H9 (cell line): ENCODE measurements at regions not wholly inside any gene's neighbourhood (a gene's known extent, or its start where the extent isn't known, plus 50 kb on each side); places are given as distances from the start of the nearest gene placed in this dataset.

Experiments
- DNase-seq: peaks from one replicate; pipeline ENCODE4 v3.0.0-alpha.2; 2017
- H2AFZ ChIP-seq: one replicate; pipeline ENCODE4 v1.6.1; 2013; ENCODE audit warnings: mild to moderate bottlenecking, low read length, control low read depth, moderate library complexity
- H2AK5ac ChIP-seq: 2 replicates; pipeline ENCODE4 v1.6.1; 2013; ENCODE audit warnings: low read length, control low read depth, mixed read lengths; ENCODE audit not compliant: insufficient read length
- H2BK120ac ChIP-seq: one replicate; pipeline ENCODE4 v1.6.1; 2013; ENCODE audit warnings: low read depth, mild to moderate bottlenecking, low read length, control low read depth, inconsistent platforms; ENCODE audit not compliant: poor library complexity, severe bottlenecking
- H2BK12ac ChIP-seq: 2 replicates; pipeline ENCODE4 v1.6.1; 2013; ENCODE audit warnings: low read length, control low read depth, mixed read lengths, low read depth; ENCODE audit not compliant: insufficient read length
- H2BK15ac ChIP-seq: 2 replicates; pipeline ENCODE4 v1.6.1; 2013; ENCODE audit warnings: low read depth, low read length, control low read depth
- H2BK20ac ChIP-seq: one replicate; pipeline ENCODE4 v1.6.1; 2013; ENCODE audit warnings: low read depth, mild to moderate bottlenecking, low read length, control low read depth, inconsistent platforms; ENCODE audit not compliant: poor library complexity, severe bottlenecking
- H2BK5ac ChIP-seq: 2 replicates; pipeline ENCODE4 v1.6.1; 2013; ENCODE audit warnings: low read length, control low read depth, mixed read lengths; ENCODE audit not compliant: insufficient read length
- H3K14ac ChIP-seq: 2 replicates; pipeline ENCODE4 v1.6.1; 2013; ENCODE audit warnings: low read length, control low read depth; ENCODE audit not compliant: insufficient read depth
- H3K18ac ChIP-seq: 2 replicates; pipeline ENCODE4 v1.6.1; 2013; ENCODE audit warnings: low read depth, mild to moderate bottlenecking, mixed read lengths, low read length, control low read depth; ENCODE audit not compliant: insufficient read length
- H3K23ac ChIP-seq: 2 replicates; pipeline ENCODE4 v1.6.1; 2013; ENCODE audit warnings: low read length, control low read depth, mixed read lengths, low read depth; ENCODE audit not compliant: insufficient read length
- H3K23me2 ChIP-seq: 2 replicates; pipeline ENCODE4 v1.6.1; 2013; ENCODE audit warnings: low read depth, mild to moderate bottlenecking, mixed read lengths, low read length, control low read depth; ENCODE audit not compliant: insufficient read length, poor library complexity, severe bottlenecking
- H3K27ac ChIP-seq: 2 replicates; pipeline ENCODE4 v1.5.1; 2013; ENCODE audit warnings: low read length, control low read depth, mixed read lengths, low read depth; ENCODE audit not compliant: insufficient read length
- H3K27me3 ChIP-seq: 2 replicates; pipeline ENCODE4 v1.6.1; 2013; ENCODE audit warnings: low read length, control low read depth, inconsistent platforms; ENCODE audit not compliant: insufficient read depth
- H3K4ac ChIP-seq: 2 replicates; pipeline ENCODE4 v1.6.1; 2013; ENCODE audit warnings: low read depth, mild to moderate bottlenecking, control low read depth, inconsistent platforms, low read length, moderate library complexity
- H3K4me1 ChIP-seq: 2 replicates; pipeline ENCODE4 v1.6.1; 2013; ENCODE audit warnings: low read length, control low read depth, inconsistent platforms; ENCODE audit not compliant: insufficient read depth
- H3K4me2 ChIP-seq: 2 replicates; pipeline ENCODE4 v1.6.1; 2013; ENCODE audit warnings: low read length, control low read depth, mixed read lengths; ENCODE audit not compliant: insufficient read length, insufficient read depth
- H3K56ac ChIP-seq: 2 replicates; pipeline ENCODE4 v1.6.1; 2013; ENCODE audit warnings: low read depth, mild to moderate bottlenecking, mixed read lengths, low read length, control low read depth; ENCODE audit not compliant: insufficient read length
- H3K79me1 ChIP-seq: 2 replicates; pipeline ENCODE4 v1.6.1; 2013; ENCODE audit warnings: low read depth, mild to moderate bottlenecking, moderate library complexity, low read length, control low read depth, inconsistent platforms; ENCODE audit not compliant: insufficient read depth, poor library complexity, severe bottlenecking
- H3K79me2 ChIP-seq: 2 replicates; pipeline ENCODE4 v1.6.1; 2013; ENCODE audit warnings: low read length, control low read depth, inconsistent platforms; ENCODE audit not compliant: insufficient read depth
- H3K9ac ChIP-seq: 2 replicates; pipeline ENCODE4 v1.6.1; 2013; ENCODE audit warnings: low read length, control low read depth, mixed read lengths; ENCODE audit not compliant: insufficient read length; ENCODE audit errors: extremely low read depth
- H3K9me3 ChIP-seq: one replicate; pipeline ENCODE4 v1.6.1; 2013; ENCODE audit warnings: low read depth, low read length, inconsistent platforms; ENCODE audit not compliant: control insufficient read depth
- H3T11ph ChIP-seq: one replicate; pipeline ENCODE4 v1.6.1; 2013; ENCODE audit warnings: mild to moderate bottlenecking, low read length, control low read depth, inconsistent platforms
- H4K20me1 ChIP-seq: one replicate; pipeline ENCODE4 v1.6.1; 2013; ENCODE audit not compliant: control insufficient read depth, insufficient read length, insufficient read depth
- H4K5ac ChIP-seq: 2 replicates; pipeline ENCODE4 v1.6.1; 2013; ENCODE audit warnings: low read depth, mild to moderate bottlenecking, mixed read lengths, low read length, control low read depth; ENCODE audit not compliant: insufficient read length
- H4K8ac ChIP-seq: replicated peaks from 2 replicates; pipeline ENCODE4 v1.6.1; 2013; ENCODE audit warnings: low read length, control low read depth, mixed read lengths, low read depth; ENCODE audit not compliant: insufficient read length
- H4K91ac ChIP-seq: 2 replicates; pipeline ENCODE4 v1.6.1; 2013; ENCODE audit warnings: low read depth, mild to moderate bottlenecking, moderate library complexity, mixed read lengths, low read length, control low read depth; ENCODE audit not compliant: insufficient read length
- H3K27ac Mint-ChIP-seq, 3 experiments: 2 replicates in 2 of 3; 3 replicates in 1 of 3; pipeline ENCODE4 v1.8.0; 2020 to 2021; ENCODE audit warnings: mixed read lengths in 3 of 3, mild to moderate bottlenecking in 1 of 3, moderate library complexity in 1 of 3
- H3K27me3 Mint-ChIP-seq: 2 replicates; pipeline ENCODE4 v1.8.0; 2021; ENCODE audit warnings: low read depth, mild to moderate bottlenecking, moderate library complexity, mixed read lengths
- H3K36me3 Mint-ChIP-seq, 3 experiments: 2 replicates in 2 of 3; 3 replicates in 1 of 3; pipeline ENCODE4 v1.8.0; 2020 to 2021; ENCODE audit warnings: low read depth in 3 of 3, mixed read lengths in 3 of 3; ENCODE audit not compliant: insufficient read depth in 1 of 3
- H3K4me1 Mint-ChIP-seq, 2 experiments: 2 replicates each; pipeline ENCODE4 v1.8.0; 2020; ENCODE audit warnings: mixed read lengths in 2 of 2
- H3K4me3 Mint-ChIP-seq, 2 experiments: 2 replicates in 1 of 2; 3 replicates in 1 of 2; pipeline ENCODE4 v1.8.0; 2020 to 2021; ENCODE audit warnings: mild to moderate bottlenecking in 2 of 2, mixed read lengths in 2 of 2, moderate library complexity in 1 of 2
- H3K9me3 Mint-ChIP-seq, 2 experiments: 2 replicates in 1 of 2; 3 replicates in 1 of 2; pipeline ENCODE4 v1.8.0; 2020; ENCODE audit warnings: mild to moderate bottlenecking in 2 of 2, mixed read lengths in 2 of 2, moderate library complexity in 1 of 2
- CTCF ChIP-seq: fragments of 200-600 bp; sonication (generic); conservative IDR thresholded peaks from 3 replicates; pipeline ENCODE4 v1.8.0; 2021; ENCODE audit warnings: antibody characterized with exemption, mild to moderate bottlenecking
- WGBS: extraction: QIAGEN DNeasy Blood & Tissue Kit; methylation state at CpG from one replicate; pipeline ENCODE4 v1.1.7; 2013; ENCODE audit warnings: missing lambda C conversion rate, low lambda C conversion rate, mixed read lengths; ENCODE audit not compliant: insufficient read length; ENCODE audit errors: extremely low coverage; 5-methylcytosine and 5-hydroxymethylcytosine counted together

GRCh38 chr15:98398886-98399285, 249.5 kb upstream of the IGF1R start:
- H3K9me3 Mint-ChIP-seq: peaks cover 0 to 4% of the 10 kb centered on the region in 2 experiments; a peak in 2 of 5 replicates
- no peak overlapping the region for H3K14ac ChIP-seq
- no peaks in the 10 kb centered on the region for H3K79me1 ChIP-seq
- no peaks in the 10 kb centered on the region for H3K9me3 ChIP-seq
- no peak overlapping the region for H4K8ac ChIP-seq
- no peaks in the 10 kb centered on the region for H3K23me2 ChIP-seq
- no peak overlapping the region for H3K23ac ChIP-seq
- peak overlapping the region in 1 of 3 experiments; percentile 92; a peak in 2 of 7 replicates for H3K27ac Mint-ChIP-seq
- H2BK5ac ChIP-seq: no peak overlapping the region
- H3K27me3 ChIP-seq: no peaks in the 10 kb centered on the region
- no peak overlapping the region for H2AFZ ChIP-seq
- no peak overlapping the region for H2BK120ac ChIP-seq
- H4K5ac ChIP-seq: no peak overlapping the region
- no peaks in the 10 kb centered on the region for H3K79me2 ChIP-seq
- H2BK15ac ChIP-seq: no peak overlapping the region
- H3K4me2 ChIP-seq: no peak overlapping the region
- 0 out of 7 replicates have a peak, but pooled peaks cover 0 to 3% (median 0%) of the 10 kb centered on the region in 3 experiments for H3K36me3 Mint-ChIP-seq
- no peak overlapping the region for H4K91ac ChIP-seq
- H4K20me1 ChIP-seq: no peaks in the 10 kb centered on the region
- H2BK12ac ChIP-seq: no peak overlapping the region
- no peak overlapping the region for H3K4me3 Mint-ChIP-seq
- no peak overlapping the region for H3K18ac ChIP-seq
- H3T11ph ChIP-seq: no peak overlapping the region
- H3K4me1 Mint-ChIP-seq: peaks cover 27 to 34% of the 10 kb centered on the region in 2 experiments
- H3K4ac ChIP-seq: no peak overlapping the region
- DNase-seq: no peak
- no CpG with 5 or more reads among the region's 4 CpGs for WGBS
- no peak overlapping the region for H3K9ac ChIP-seq
- H3K56ac ChIP-seq: no peak overlapping the region
- peaks cover 6% of the 10 kb centered on the region; the same call in 1 of the 2 replicates for H3K4me1 ChIP-seq
- H2BK20ac ChIP-seq: no peak overlapping the region
- H3K27ac ChIP-seq: no peak overlapping the region
- H2AK5ac ChIP-seq: no peak overlapping the region
- peaks cover 12% of the 10 kb centered on the region for H3K27me3 Mint-ChIP-seq
- TF ChIP-seq CTCF: no peak
